ENCODE measurements at regions not wholly inside any gene's neighbourhood (a gene's known extent, or its start where the extent isn't known, plus 50 kb on each side); places are given as distances from the start of the nearest gene placed in this dataset.
A peak's percentile ranks its signal among the peaks of the same experiment; 100 is the strongest.
"Not testable (repeated sequence)": the region's sequence is repeated elsewhere in the genome, so short reads cannot be mapped to it uniquely, and the experiment has no call there.

- DNase-seq (ENCODE audit: low read depth): no peak
Measured at GRCh38 chr15:28459279-28459678, 73.5 kb downstream of the GOLGA8G start.

GRCh38 chr15:28457396-28457932 is 75.3 kb downstream of the GOLGA8G start:
- DNase-seq (ENCODE audit: low read depth): peak; percentile 7

- peak; percentile 4 for DNase-seq (ENCODE audit: low read depth)
Measured at GRCh38 chr15:28456476-28457395, 76.0 kb downstream of the GOLGA8G start.

GRCh38 chr15:28455537-28456475 is 77.0 kb downstream of the GOLGA8G start:
- peak; percentile 4 for DNase-seq (ENCODE audit: low read depth)

- DNase-seq (ENCODE audit: low read depth): not testable (repeated sequence)
Measured at GRCh38 chr15:28454751-28455220, 76.3 kb downstream of the GOLGA8F start.

Data from Daoy (cell line).